Occipital lobe (tissue), 1 donor: ENCODE measurements at regions not wholly inside any gene's neighbourhood (a gene's known extent, or its start where the extent isn't known, plus 50 kb on each side); places are given as distances from the start of the nearest gene placed in this dataset.

Experiments used
- DNase-seq: peaks from one replicate; lab custom pipeline; 2025; lab: John Stamatoyannopoulos, UW

GRCh38 chr12:34190054-34190453, 167.8 kb downstream of the ALG10 start:
- DNase-seq, result no peak

GRCh38 chr12:34198924-34199323, 176.6 kb downstream of the ALG10 start:
- no peak for DNase-seq

GRCh38 chr12:34203866-34204620, 181.7 kb downstream of the ALG10 start:
- no peak for DNase-seq

GRCh38 chr12:34204830-34205285, 182.6 kb downstream of the ALG10 start:
- no peak for DNase-seq

- DNase-seq, result no peak
These were observed 183.1 kb downstream of the ALG10 start for GRCh38 chr12:34205401-34205800.

GRCh38 chr12:34206061-34206785, 183.9 kb downstream of the ALG10 start:
- DNase-seq, result no peak

GRCh38 chr12:34207858-34208257, 185.6 kb downstream of the ALG10 start:
- DNase-seq, result no peak

GRCh38 chr12:34208331-34209258, 186.3 kb downstream of the ALG10 start:
- no peak for DNase-seq

- DNase-seq, result no peak
These were observed 187.1 kb downstream of the ALG10 start for GRCh38 chr12:34209259-34209835.

GRCh38 chr12:34210183-34210582, 187.9 kb downstream of the ALG10 start:
- no peak for DNase-seq

GRCh38 chr12:34210689-34211530, 188.6 kb downstream of the ALG10 start:
- no peak for DNase-seq

GRCh38 chr12:34212651-34213050, 190.4 kb downstream of the ALG10 start:
- no peak for DNase-seq

- no peak for DNase-seq
These were observed 191.7 kb downstream of the ALG10 start for GRCh38 chr12:34214011-34214410.

- no peak for DNase-seq
These were observed 193.1 kb downstream of the ALG10 start for GRCh38 chr12:34215213-34215892.

- DNase-seq, result no peak
These were observed 193.6 kb downstream of the ALG10 start for GRCh38 chr12:34215893-34216285.

- DNase-seq, result no peak
These were observed 195.4 kb downstream of the ALG10 start for GRCh38 chr12:34217660-34218059.

GRCh38 chr12:34218193-34219045, 196.1 kb downstream of the ALG10 start:
- peak; percentile 49 for DNase-seq

- no peak for DNase-seq
These were observed 196.9 kb downstream of the ALG10 start for GRCh38 chr12:34219046-34219770.
